ENCODE measurements at regions not wholly inside any gene's neighbourhood (a gene's known extent, or its start where the extent isn't known, plus 50 kb on each side); places are given as distances from the start of the nearest gene placed in this dataset.
A peak's percentile ranks its signal among the peaks of the same experiment; 100 is the strongest.

DNA sequence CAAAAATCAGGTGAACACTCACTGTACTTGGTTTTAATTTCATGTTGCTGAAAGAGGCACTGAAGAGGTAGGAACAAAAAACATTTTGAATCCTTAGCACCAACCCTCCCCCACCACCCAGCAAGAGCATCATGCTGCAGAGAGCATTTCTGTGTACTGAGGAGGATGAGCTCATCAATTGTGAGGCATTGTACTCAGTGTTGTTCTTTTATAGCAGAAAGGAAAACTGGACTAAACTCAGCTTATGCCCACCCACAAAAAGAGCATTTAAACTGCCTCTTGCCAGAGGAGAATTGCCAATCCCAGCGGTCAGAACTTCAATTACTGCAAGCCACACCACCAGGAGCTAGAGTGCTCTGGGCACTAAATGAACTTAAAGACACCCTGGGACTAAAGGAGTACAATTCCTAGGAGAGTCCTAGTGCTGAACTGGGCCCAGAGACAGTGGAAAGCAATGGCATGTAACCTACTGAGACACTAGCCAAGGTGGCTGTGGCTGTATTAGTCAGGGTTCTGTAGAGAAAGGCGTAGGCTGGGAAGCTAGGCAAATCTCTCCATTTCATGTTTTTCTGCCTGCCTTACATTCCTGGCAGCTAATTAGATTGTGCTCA is 280.7 kb upstream of the KLHL4 start:
- H3K4me3 ChIP-seq (ENCODE audit: low read length): no peak overlapping the region
- H3K4me1 ChIP-seq (ENCODE audit: control insufficient read depth, insufficient read depth, low read length): no peaks in the 10 kb centered on the region
- H3K36me3 ChIP-seq (ENCODE audit: control insufficient read depth, insufficient read depth, low read length): no peaks in the 10 kb centered on the region
- TF ChIP-seq CTCF (conservative IDR thresholded peaks at IDR 0.05): no peak
- Mint-ChIP-seq H3K4me3 (no peak overlapping the region), H3K27ac (no peak overlapping the region), H3K36me3 (ENCODE audit: low read depth) (no peaks in the 10 kb centered on the region), H3K4me1 (no peaks in the 10 kb centered on the region), H3K9me3 (no peaks in the 10 kb centered on the region), H3K27me3 (ENCODE audit: insufficient read depth) (no peaks in the 10 kb centered on the region)
- 95% methylated on average over 2 of the region's 2 CpGs; no CpG with 5 or more reads in 1 of the 2 experiments for WGBS, 2 experiments (ENCODE audit: insufficient coverage in 1 of 2, insufficient read length in 1 of 2)
- H3K27me3 ChIP-seq (ENCODE audit: control insufficient read depth, insufficient read depth, low read length, poor library complexity, severe bottlenecking): no peaks in the 10 kb centered on the region
- no peak for DNase-seq
- H3K9ac ChIP-seq (ENCODE audit: extremely low read depth, low read length, poor library complexity, severe bottlenecking): no peak overlapping the region
- H3K27ac ChIP-seq (ENCODE audit: low read depth, low read length): no peak overlapping the region
- H3K9me3 ChIP-seq (ENCODE audit: control insufficient read depth, low read length): no peaks in the 10 kb centered on the region

DNA sequence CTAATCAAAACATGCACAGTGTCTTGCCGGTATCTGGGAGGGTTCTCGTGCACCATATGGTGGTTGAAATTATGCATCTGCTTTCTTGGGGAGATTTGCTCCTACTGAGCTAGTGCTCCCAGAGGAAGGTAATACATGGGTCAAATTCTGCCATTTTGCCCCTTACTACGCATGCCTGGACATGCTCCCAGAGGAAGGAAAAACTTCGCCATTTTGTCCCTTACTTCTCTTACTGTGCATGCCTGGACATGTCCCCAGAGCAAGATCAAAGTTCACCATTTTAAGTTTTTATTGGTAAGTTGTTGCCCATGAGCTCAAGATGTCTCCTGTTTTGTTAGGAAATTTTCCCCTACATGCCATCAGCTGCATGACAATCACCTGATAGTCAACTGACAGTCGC is 252.1 kb upstream of the KLHL4 start:
- no peak overlapping the region for H3K27ac ChIP-seq (ENCODE audit: low read depth, low read length)
- H3K9me3 ChIP-seq (ENCODE audit: control insufficient read depth, low read length): no peaks in the 10 kb centered on the region
- no peaks in the 10 kb centered on the region for H3K4me1 ChIP-seq (ENCODE audit: control insufficient read depth, insufficient read depth, low read length)
- no peak for TF ChIP-seq CTCF (conservative IDR thresholded peaks at IDR 0.05)
- Mint-ChIP-seq H3K9me3 (no peaks in the 10 kb centered on the region), H3K27ac (no peak overlapping the region), H3K4me1 (no peaks in the 10 kb centered on the region), H3K27me3 (ENCODE audit: insufficient read depth) (no peaks in the 10 kb centered on the region), H3K4me3 (no peak overlapping the region), H3K36me3 (ENCODE audit: low read depth) (no peaks in the 10 kb centered on the region)
- DNase-seq: no peak
- WGBS, 2 experiments (ENCODE audit: insufficient coverage in 1 of 2, insufficient read length in 1 of 2): 95% methylated on average over 4 of the region's 5 CpGs; no CpG with 5 or more reads in 1 of the 2 experiments
- no peak overlapping the region for H3K9ac ChIP-seq (ENCODE audit: extremely low read depth, low read length, poor library complexity, severe bottlenecking)
- H3K36me3 ChIP-seq (ENCODE audit: control insufficient read depth, insufficient read depth, low read length): no peaks in the 10 kb centered on the region
- no peak overlapping the region for H3K4me3 ChIP-seq (ENCODE audit: low read length)
- no peaks in the 10 kb centered on the region for H3K27me3 ChIP-seq (ENCODE audit: control insufficient read depth, insufficient read depth, low read length, poor library complexity, severe bottlenecking)

DNA sequence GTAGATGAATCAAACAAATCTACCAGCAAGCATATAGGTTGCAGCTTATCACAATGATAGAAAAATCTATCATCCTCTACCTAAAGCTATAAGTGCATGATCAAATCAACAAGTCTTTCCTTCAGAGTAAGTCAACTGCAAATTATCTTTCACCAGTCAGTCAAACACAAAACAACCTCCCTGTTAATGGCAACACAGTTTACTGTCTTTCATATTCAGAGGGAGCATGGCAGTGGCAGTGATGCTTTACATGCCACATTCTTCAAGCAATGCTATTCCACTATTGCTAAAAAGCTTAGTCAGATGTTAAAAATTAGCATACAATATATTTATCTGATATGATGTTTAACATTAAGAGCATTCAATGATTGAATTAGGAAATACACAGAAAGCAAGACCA is 245.1 kb upstream of the KLHL4 start:
- Histone ChIP-seq H3K9ac (ENCODE audit: extremely low read depth, low read length, poor library complexity, severe bottlenecking) (no peak overlapping the region), H3K4me1 (ENCODE audit: control insufficient read depth, insufficient read depth, low read length) (no peaks in the 10 kb centered on the region), H3K27ac (ENCODE audit: low read depth, low read length) (no peak overlapping the region), H3K9me3 (ENCODE audit: control insufficient read depth, low read length) (no peaks in the 10 kb centered on the region), H3K4me3 (ENCODE audit: low read length) (no peak overlapping the region), H3K36me3 (ENCODE audit: control insufficient read depth, insufficient read depth, low read length) (no peaks in the 10 kb centered on the region), H3K27me3 (ENCODE audit: control insufficient read depth, insufficient read depth, low read length, poor library complexity, severe bottlenecking) (no peaks in the 10 kb centered on the region)
- TF ChIP-seq CTCF (conservative IDR thresholded peaks at IDR 0.05): no peak
- DNase-seq: no peak
- Mint-ChIP-seq H3K9me3 (peaks cover 5% of the 10 kb centered on the region), H3K4me3 (no peak overlapping the region), H3K27ac (peak overlapping the region; percentile 7), H3K27me3 (ENCODE audit: insufficient read depth) (no peaks in the 10 kb centered on the region), H3K4me1 (peaks cover 7% of the 10 kb centered on the region), H3K36me3 (ENCODE audit: low read depth) (no peaks in the 10 kb centered on the region)
